ENCODE measurements at regions not wholly inside any gene's neighbourhood (a gene's known extent, or its start where the extent isn't known, plus 50 kb on each side); places are given as distances from the start of the nearest gene placed in this dataset.

DNA sequence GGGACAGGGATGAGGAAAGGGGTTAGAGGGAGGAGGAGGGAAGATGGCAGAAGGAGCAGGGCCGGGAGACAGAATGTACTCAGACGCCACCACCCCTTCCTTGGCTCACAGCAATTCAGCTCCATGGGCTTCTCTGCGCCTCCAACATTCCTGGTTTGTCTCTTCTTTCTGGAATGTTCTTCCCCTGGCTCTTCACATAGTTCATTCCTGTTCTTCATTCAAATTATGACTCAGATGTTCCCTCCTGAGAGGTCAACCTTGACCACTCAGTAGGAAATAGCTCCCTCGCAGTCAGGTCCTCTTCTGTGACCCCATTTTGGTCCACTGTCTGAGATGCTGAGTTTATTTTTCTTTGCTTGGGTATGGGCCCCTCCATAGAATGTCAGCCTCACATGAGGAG, 203.2 kb downstream of the C1orf94 start:
- DNase-seq (ENCODE audit: low read depth): no peak
- TF ChIP-seq, protein P1, sequence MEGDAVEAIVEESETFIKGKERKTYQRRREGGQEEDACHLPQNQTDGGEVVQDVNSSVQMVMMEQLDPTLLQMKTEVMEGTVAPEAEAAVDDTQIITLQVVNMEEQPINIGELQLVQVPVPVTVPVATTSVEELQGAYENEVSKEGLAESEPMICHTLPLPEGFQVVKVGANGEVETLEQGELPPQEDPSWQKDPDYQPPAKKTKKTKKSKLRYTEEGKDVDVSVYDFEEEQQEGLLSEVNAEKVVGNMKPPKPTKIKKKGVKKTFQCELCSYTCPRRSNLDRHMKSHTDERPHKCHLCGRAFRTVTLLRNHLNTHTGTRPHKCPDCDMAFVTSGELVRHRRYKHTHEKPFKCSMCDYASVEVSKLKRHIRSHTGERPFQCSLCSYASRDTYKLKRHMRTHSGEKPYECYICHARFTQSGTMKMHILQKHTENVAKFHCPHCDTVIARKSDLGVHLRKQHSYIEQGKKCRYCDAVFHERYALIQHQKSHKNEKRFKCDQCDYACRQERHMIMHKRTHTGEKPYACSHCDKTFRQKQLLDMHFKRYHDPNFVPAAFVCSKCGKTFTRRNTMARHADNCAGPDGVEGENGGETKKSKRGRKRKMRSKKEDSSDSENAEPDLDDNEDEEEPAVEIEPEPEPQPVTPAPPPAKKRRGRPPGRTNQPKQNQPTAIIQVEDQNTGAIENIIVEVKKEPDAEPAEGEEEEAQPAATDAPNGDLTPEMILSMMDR (conservative IDR thresholded peaks at IDR 0.05; ENCODE audit: low read depth, low read length): no peak
- H3K4me3 ChIP-seq (ENCODE audit: low read depth, low read length): no peak overlapping the region

DNA sequence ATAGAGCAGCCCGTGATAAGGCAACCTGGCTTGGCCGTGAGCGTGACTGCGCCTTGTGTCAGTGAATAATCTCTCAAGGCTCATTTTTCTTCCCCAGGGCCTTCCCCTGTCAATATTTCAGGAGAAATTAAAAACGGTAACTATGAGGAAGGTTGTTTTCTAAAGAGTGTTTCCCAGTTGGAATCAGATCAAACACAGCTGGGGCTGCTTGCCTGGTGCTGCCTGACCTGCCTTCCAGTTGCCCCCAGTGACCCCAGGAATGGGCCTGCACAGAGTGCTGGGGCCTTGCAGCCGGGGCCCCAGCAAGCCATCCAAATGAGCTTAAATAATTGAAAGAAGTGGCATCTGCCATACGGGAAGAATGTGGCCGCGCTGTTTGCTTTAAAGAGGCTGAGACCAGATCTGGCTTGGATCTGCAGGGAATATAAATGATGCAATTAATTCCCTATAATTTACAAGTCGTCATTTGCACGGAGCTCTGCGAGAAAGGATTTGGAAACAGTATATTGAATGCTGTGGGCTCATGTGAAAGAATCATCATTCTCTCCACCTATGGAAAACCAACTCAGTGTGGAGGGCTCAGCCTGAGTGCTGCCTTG, 203.9 kb downstream of the C1orf94 start:
- no peak for DNase-seq (ENCODE audit: low read depth)
- H3K4me3 ChIP-seq (ENCODE audit: low read depth, low read length): no peak overlapping the region
- TF ChIP-seq, protein P1 (conservative IDR thresholded peaks at IDR 0.05; ENCODE audit: low read depth, low read length): no peak

DNA sequence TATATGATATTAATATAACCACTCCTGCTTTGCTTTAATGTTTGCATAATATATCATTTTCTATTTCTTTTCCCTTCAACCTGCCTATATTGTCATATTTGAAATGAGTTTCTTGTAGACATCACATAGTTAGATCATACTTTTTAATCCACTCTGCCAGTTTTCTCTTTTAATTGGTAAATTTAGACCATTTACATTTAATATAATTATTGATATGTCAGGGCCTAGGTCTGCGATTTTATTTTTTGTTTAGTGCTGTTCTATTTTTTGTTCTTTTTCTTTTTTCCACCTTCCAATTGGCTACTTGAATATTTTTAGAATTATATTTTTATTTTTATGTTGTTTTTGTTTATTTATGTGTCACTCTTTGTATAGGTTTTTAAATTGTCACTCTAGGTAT, 213.3 kb downstream of the C1orf94 start:
- TF ChIP-seq, protein P1 (conservative IDR thresholded peaks at IDR 0.05; ENCODE audit: low read depth, low read length): no peak

DNA sequence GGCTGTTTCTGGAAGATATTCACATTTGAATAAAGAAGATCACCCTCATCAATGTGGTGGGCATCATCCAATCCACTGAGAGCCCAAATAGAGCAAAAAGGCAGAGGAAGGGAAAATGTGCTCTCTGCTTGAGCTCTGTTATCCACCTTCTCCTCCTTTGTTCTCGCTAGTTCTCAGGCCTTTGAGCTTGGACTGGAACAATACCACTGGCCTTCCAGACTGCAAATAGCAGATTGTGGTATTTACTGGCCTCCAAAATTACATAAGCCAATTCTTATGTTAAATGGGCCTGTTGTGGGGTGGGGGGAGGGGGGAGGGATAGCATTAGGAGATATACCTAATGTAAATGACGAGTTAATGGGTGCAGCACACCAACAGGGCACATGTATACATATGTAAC, 219.3 kb downstream of the C1orf94 start:
- no peak for DNase-seq (ENCODE audit: low read depth)
- TF ChIP-seq, protein P1 (conservative IDR thresholded peaks at IDR 0.05; ENCODE audit: low read depth, low read length): no peak
- no peak overlapping the region for H3K4me3 ChIP-seq (ENCODE audit: low read depth, low read length)

More for the DNA sequence above, 213.3 kb downstream of the C1orf94 start:
- no peak for DNase-seq (ENCODE audit: low read depth)
- H3K4me3 ChIP-seq (ENCODE audit: low read depth, low read length): no peak overlapping the region

DNA sequence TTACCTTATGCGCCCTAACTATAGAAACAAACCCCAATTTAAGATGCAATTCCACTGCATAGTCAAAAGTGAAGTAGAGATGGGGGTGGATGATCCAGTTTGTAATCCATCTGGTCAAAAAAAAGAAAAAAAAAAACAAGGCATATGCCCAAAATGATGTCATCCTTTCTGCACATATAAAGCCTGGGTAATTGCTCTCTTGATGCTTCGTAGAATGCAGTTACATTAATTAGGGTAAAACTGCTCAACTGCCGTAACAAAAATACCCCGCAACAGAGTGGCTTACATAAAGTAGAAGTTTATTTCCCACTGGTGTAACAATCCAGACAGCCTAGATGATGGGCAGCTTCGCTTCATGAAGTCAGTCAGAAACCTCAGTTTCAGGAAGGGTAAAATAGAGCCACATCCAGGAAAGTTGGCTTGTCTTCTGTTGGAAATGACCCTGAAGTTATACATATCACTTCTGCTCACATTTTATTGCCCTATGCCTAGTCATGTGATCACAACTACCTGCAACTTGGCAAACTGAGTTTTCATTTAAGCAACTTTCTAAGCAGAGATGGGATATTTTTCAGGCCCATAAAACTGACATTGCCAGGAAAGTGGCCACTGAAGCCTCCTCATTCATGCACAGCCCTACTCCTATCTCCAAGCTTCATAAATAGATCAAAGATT, 221.7 kb downstream of the C1orf94 start:
- no peak overlapping the region for H3K4me3 ChIP-seq (ENCODE audit: low read depth, low read length)
- TF ChIP-seq, protein P1 (conservative IDR thresholded peaks at IDR 0.05; ENCODE audit: low read depth, low read length): no peak
- no peak for DNase-seq (ENCODE audit: low read depth)

DNA sequence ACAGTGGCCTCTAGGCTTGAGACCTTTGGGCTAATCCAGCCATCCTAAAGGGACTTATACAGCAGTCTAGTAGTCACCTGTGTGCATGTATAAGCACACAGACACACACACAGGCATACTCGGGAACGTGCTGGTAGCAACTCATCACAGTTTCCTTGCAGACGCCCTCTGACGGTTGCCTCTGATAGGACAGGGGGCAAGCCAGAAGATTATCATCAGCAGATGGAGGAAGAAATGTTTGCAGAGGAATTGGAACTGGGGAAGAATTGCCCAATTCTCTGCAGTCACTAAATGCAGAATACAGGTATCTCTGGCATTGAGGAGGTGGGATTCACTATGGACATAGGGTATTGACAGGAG, 222.2 kb downstream of the C1orf94 start:
- TF ChIP-seq, protein P1 (conservative IDR thresholded peaks at IDR 0.05; ENCODE audit: low read depth, low read length): no peak
- DNase-seq (ENCODE audit: low read depth): no peak
- no peak overlapping the region for H3K4me3 ChIP-seq (ENCODE audit: low read depth, low read length)

DNA sequence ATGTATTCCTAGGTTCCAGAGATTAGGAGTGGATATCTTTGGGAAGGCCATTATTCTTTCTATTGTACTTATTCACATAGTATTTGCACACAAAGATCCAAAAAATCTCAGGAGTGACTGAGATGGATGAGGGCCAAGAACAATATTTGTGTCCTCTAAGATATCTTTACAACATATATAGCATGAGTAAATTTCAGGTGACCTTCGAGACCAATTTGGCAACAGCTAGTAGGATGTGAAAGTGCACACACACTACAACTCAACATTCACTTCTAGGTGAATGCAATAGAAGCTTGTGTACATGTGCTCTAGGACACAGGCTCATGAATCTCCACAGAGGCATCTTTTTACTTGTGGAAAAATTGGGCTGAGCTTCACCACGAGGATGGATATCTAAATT, 224.0 kb downstream of the C1orf94 start:
- TF ChIP-seq, protein P1 (conservative IDR thresholded peaks at IDR 0.05; ENCODE audit: low read depth, low read length): no peak
- DNase-seq (ENCODE audit: low read depth): no peak
- H3K4me3 ChIP-seq (ENCODE audit: low read depth, low read length): no peak overlapping the region

Data from choroid plexus epithelial cell (primary cell).